H1 (cell line): ENCODE measurements at regions not wholly inside any gene's neighbourhood (a gene's known extent, or its start where the extent isn't known, plus 50 kb on each side); places are given as distances from the start of the nearest gene placed in this dataset.

Experiments used
- BCL11A ChIP-seq, 2 experiments: IDR thresholded peaks; one replicate each; pipeline ENCODE4 v1.6.1; 2011; ENCODE audit warnings: low read depth in 2 of 2, low read length in 2 of 2, mild to moderate bottlenecking in 2 of 2
- CEBPB ChIP-seq: IDR thresholded peaks from 2 replicates; pipeline ENCODE4 v1.6.1; 2012; ENCODE audit warnings: low read depth, low read length
- CHD7 ChIP-seq: fragments of 300-600 bp; sonication (generic); IDR thresholded peaks from 2 replicates; pipeline ENCODE4 v1.7.1; 2012; ENCODE audit warnings: low read length, moderate library complexity, mild to moderate bottlenecking, inconsistent platforms; ENCODE audit not compliant: insufficient replicate concordance
- FOSL1 ChIP-seq: IDR thresholded peaks from 2 replicates; pipeline ENCODE4 v1.6.1; 2011; ENCODE audit warnings: mild to moderate bottlenecking, low read depth, low read length, moderate library complexity; ENCODE audit not compliant: insufficient read depth
- HDAC2 ChIP-seq, 2 experiments: fragments of 300-600 bp in 1 of 2; sonication (generic) in 1 of 2; IDR thresholded peaks; 2 replicates each; pipeline ENCODE4 v1.6.1; 2011 to 2012; ENCODE audit warnings: low read depth in 2 of 2, low read length in 2 of 2, mild to moderate bottlenecking in 2 of 2, moderate library complexity in 2 of 2, borderline replicate concordance in 1 of 2, inconsistent platforms in 1 of 2

GRCh38 chr2:220096406-220096805, 469.0 kb downstream of the SLC4A3 start (continued):
- TF ChIP-seq CHD7, result no peak
- TF ChIP-seq CEBPB, result no peak
- TF ChIP-seq FOSL1, result no peak
- TF ChIP-seq BCL11A (IDR thresholded peaks at IDR 0.05; ENCODE audit: low read depth in 2 of 2, low read length in 2 of 2), result no peak
- TF ChIP-seq HDAC2 (IDR thresholded peaks at IDR 0.05; ENCODE audit: borderline replicate concordance in 1 of 2, low read depth in 2 of 2, low read length in 2 of 2), result no peak
- TF ChIP-seq, all 59 proteins: peak for 0
